ENCODE measurements at regions not wholly inside any gene's neighbourhood (a gene's known extent, or its start where the extent isn't known, plus 50 kb on each side); places are given as distances from the start of the nearest gene placed in this dataset.

GRCh38 chr11:28480406-28480805 is 372.2 kb downstream of the METTL15 start:
- Histone ChIP-seq H3K4me3 (ENCODE audit: low read depth in 2 of 2, low read length in 1 of 2) (no peak overlapping the region), H3K4me1 (ENCODE audit: control insufficient read depth in 1 of 2, insufficient read depth in 2 of 2, low read depth in 1 of 2, low read length in 1 of 2) (peaks cover 0 to 8% of the 10 kb centered on the region in 2 experiments; a peak in 1 of 4 replicates), H3K9ac (no peak overlapping the region), H3K27me3 (ENCODE audit: insufficient read depth) (no peaks in the 10 kb centered on the region), H3K79me2 (ENCODE audit: insufficient read depth) (no peaks in the 10 kb centered on the region), H3K9me3 (no peaks in the 10 kb centered on the region), H3K4me2 (no peak overlapping the region), H3F3A (replicated peaks; ENCODE audit: insufficient read depth) (no peaks in the 10 kb centered on the region), H3K36me3 (replicated peaks in 1 of 2; ENCODE audit: control insufficient read depth in 1 of 2, insufficient read depth in 2 of 2, low read length in 1 of 2) (no peaks in the 10 kb centered on the region), H4K20me1 (ENCODE audit: insufficient read depth) (no peaks in the 10 kb centered on the region), H2AFZ (ENCODE audit: low read depth) (no peak overlapping the region), H3K9me2 (no peaks in the 10 kb centered on the region), H3K27ac (ENCODE audit: low read depth in 2 of 2, low read length in 1 of 2) (no peak overlapping the region)
- no peak for TF ChIP-seq REST (IDR thresholded peaks at IDR 0.05; ENCODE audit: low read depth, low read length)
- no peak for TF ChIP-seq EZH2phosphoT487 (IDR thresholded peaks at IDR 0.05; ENCODE audit: borderline replicate concordance, low read depth)
- no peak for TF ChIP-seq RCOR1 (IDR thresholded peaks at IDR 0.05; ENCODE audit: low read length)
- TF ChIP-seq, protein P1, sequence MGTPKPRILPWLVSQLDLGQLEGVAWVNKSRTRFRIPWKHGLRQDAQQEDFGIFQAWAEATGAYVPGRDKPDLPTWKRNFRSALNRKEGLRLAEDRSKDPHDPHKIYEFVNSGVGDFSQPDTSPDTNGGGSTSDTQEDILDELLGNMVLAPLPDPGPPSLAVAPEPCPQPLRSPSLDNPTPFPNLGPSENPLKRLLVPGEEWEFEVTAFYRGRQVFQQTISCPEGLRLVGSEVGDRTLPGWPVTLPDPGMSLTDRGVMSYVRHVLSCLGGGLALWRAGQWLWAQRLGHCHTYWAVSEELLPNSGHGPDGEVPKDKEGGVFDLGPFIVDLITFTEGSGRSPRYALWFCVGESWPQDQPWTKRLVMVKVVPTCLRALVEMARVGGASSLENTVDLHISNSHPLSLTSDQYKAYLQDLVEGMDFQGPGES (IDR thresholded peaks at IDR 0.05; ENCODE audit: low read depth, low read length): no peak
- TF ChIP-seq ELF1 (IDR thresholded peaks at IDR 0.05): no peak
- TF ChIP-seq MXI1 (IDR thresholded peaks at IDR 0.05; ENCODE audit: low read depth, low read length): no peak
- TF ChIP-seq GATA2 (CRISPR knock-in tag; IDR thresholded peaks at IDR 0.05): no peak
- TF ChIP-seq RXRA (IDR thresholded peaks at IDR 0.05; ENCODE audit: borderline replicate concordance, low read depth): no peak
- TF ChIP-seq FOSL2 (IDR thresholded peaks at IDR 0.05; ENCODE audit: borderline replicate concordance, low read depth): no peak
- no peak for TF ChIP-seq MEF2A (IDR thresholded peaks at IDR 0.05; ENCODE audit: borderline replicate concordance, low read depth)
- no peak for DNase-seq
- POLR2A ChIA-PET: no interaction called here
- 88% methylated on average over 4 of the region's 4 CpGs for WGBS (ENCODE audit: low lambda C conversion rate)
- CTCF ChIA-PET: interaction anchor here (1.2 kb wide), 1 partner anchor 64 kb away, joined by 3 read pairs; no protein-coding TSS in a partner anchor

- no peaks in the 10 kb centered on the region for H3K27me3 ChIP-seq (ENCODE audit: insufficient read depth)
- CTCF ChIA-PET: no interaction called here
- 85% methylated on average over 5 of the region's 5 CpGs for WGBS (ENCODE audit: low lambda C conversion rate)
- no peak overlapping the region for H3K9ac ChIP-seq
- H3K79me2 ChIP-seq (ENCODE audit: insufficient read depth): no peaks in the 10 kb centered on the region
- H3F3A ChIP-seq (replicated peaks; ENCODE audit: insufficient read depth): no peaks in the 10 kb centered on the region
- POLR2A ChIA-PET: no interaction called here
- H2AFZ ChIP-seq (ENCODE audit: low read depth): no peak overlapping the region
- peaks cover 0 to 8% of the 10 kb centered on the region in 2 experiments; a peak in 1 of 4 replicates for H3K4me1 ChIP-seq (ENCODE audit: control insufficient read depth in 1 of 2, insufficient read depth in 2 of 2, low read depth in 1 of 2, low read length in 1 of 2)
- no peak for TF ChIP-seq FOXM1 (IDR thresholded peaks at IDR 0.05; ENCODE audit: low read depth)
- no peak for TF ChIP-seq RFX5 (IDR thresholded peaks at IDR 0.05; ENCODE audit: low read length)
- TF ChIP-seq POLR2AphosphoS5 (IDR thresholded peaks at IDR 0.05; ENCODE audit: low read depth, low read length): no peak
- no peak for TF ChIP-seq NFIC (IDR thresholded peaks at IDR 0.05; ENCODE audit: borderline replicate concordance)
- TF ChIP-seq YY1 (IDR thresholded peaks at IDR 0.05; ENCODE audit: low read depth): no peak
- no peak for TF ChIP-seq EZH2phosphoT487 (IDR thresholded peaks at IDR 0.05; ENCODE audit: borderline replicate concordance, low read depth)
- TF ChIP-seq, protein P1 (IDR thresholded peaks at IDR 0.05; ENCODE audit: low read depth, low read length): no peak
- no peak for TF ChIP-seq ELF1 (IDR thresholded peaks at IDR 0.05)
- TF ChIP-seq FOXJ3 (CRISPR knock-in tag; IDR thresholded peaks at IDR 0.05): no peak
- no peak for TF ChIP-seq MXI1 (IDR thresholded peaks at IDR 0.05; ENCODE audit: low read depth, low read length)
- no peak for DNase-seq
- H3K27ac ChIP-seq (ENCODE audit: low read depth in 2 of 2, low read length in 1 of 2): no peak overlapping the region
- no peaks in the 10 kb centered on the region for H3K9me2 ChIP-seq
- H4K20me1 ChIP-seq (ENCODE audit: insufficient read depth): no peaks in the 10 kb centered on the region
- no peaks in the 10 kb centered on the region for H3K36me3 ChIP-seq (replicated peaks in 1 of 2; ENCODE audit: control insufficient read depth in 1 of 2, insufficient read depth in 2 of 2, low read length in 1 of 2)
- no peaks in the 10 kb centered on the region for H3K9me3 ChIP-seq
- no peak overlapping the region for H3K4me2 ChIP-seq
- no peak overlapping the region for H3K4me3 ChIP-seq (ENCODE audit: low read depth in 2 of 2, low read length in 1 of 2)
Observed at GRCh38 chr11:28476864-28477263, 368.7 kb downstream of the METTL15 start.
